OCI-M1 (cell line): ENCODE measurements at regions not wholly inside any gene's neighbourhood (a gene's known extent, or its start where the extent isn't known, plus 50 kb on each side); places are given as distances from the start of the nearest gene placed in this dataset.
A peak's percentile ranks its signal among the peaks of the same experiment; 100 is the strongest.
"Not testable (repeated sequence)": the region's sequence is repeated elsewhere in the genome, so short reads cannot be mapped to it uniquely, and the experiment has no call there.

Experiments used
- DNase-seq: peaks from one replicate; lab custom pipeline; 2025; lab: John Stamatoyannopoulos, UW

DNA sequence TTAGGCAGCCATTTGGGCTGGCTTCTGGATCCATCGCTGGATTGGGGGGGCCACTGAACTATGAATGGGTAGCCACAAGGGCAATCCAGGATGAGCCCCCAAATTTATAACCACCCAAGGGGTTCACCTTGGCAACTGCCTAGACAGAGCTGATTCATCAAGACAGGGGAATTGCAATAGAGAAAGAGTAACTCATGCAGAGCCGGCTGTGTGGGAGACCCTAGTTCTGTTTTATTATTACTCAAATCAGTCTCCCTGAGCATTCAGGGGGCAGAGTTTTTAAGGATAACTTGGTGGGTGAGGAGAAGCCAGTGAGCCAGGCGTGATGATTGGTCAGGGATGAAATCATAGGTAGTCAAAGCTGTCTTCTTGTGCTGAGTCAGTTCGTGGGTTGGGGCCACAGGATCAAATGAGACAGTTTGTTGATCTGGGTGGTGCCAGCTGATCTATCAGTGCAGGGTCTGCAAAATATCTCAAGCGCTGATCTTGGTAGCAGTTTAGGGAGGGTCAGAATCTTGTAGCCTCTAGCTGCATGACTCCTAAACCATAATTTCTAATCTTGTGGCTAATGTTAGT, 57.9 kb downstream of the DNAJB9 start:
- no peak for DNase-seq

GRCh38 chr7:108628678-108629077, 59.0 kb downstream of the DNAJB9 start:
- DNase-seq: no peak

DNA sequence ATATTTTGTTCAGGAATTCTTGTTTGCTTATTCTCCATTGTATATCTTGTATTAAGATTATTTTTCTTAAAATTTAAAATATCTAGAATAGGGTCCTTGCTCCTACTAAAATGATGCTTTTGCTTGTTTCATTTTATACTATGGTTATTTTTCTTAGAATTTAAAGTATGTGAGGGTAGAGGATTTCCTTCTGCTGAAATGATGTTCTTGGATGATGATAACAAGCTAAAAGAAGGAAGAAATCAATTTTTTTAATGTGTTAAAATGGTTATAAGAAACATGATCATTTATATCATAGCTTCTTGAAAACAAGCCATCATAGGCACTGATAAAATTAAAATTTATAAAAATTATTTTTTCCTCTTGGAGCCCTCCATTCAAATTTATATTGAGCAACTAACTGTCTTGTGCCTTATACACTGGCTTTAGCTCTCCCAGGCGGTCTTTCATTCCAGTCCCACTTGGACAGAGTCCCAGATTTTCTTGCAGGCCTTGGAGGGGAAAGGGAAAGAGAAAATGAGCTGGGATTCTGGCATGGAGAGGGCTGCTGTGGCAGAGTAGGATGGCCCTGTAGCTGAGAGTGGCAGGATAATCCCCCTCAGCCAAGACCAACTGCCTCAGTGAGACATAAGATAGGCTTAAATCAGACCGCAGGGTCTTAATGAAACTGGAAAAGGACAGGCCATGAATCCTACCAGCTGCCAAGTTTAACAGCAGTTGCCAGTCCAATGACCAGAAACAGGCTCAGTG, 60.2 kb downstream of the DNAJB9 start:
- no peak for DNase-seq

DNA sequence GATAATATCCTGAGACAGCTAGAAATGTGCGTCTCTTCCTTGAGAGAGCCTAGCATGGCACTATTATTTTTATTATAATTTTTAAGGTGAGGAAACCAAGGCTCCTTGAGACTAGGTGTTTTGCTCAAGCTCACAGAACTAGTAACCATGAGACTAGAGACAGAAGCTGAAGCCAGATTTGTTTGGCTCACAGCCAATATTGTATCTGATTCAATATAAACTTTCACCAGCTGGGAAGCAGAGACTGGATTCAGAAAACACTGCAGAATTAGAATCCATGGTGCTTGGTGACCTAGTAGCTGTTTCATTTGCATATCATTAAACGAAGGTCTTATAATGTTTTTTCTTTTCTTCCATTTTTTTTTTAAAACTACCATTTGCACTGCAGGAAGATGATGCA, 64.4 kb downstream of the DNAJB9 start:
- no peak for DNase-seq

- no peak for DNase-seq
Observed at GRCh38 chr7:108634535-108634934, 64.9 kb downstream of the DNAJB9 start.

GRCh38 chr7:108637049-108637621, 67.5 kb downstream of the DNAJB9 start:
- DNase-seq: no peak

- DNase-seq: no peak
Observed at GRCh38 chr7:108642126-108642525, 72.5 kb downstream of the DNAJB9 start.

- no peak for DNase-seq
Observed at GRCh38 chr7:108643136-108643535, 73.5 kb downstream of the DNAJB9 start.

GRCh38 chr7:108648989-108649388, 79.3 kb downstream of the DNAJB9 start:
- no peak for DNase-seq

DNA sequence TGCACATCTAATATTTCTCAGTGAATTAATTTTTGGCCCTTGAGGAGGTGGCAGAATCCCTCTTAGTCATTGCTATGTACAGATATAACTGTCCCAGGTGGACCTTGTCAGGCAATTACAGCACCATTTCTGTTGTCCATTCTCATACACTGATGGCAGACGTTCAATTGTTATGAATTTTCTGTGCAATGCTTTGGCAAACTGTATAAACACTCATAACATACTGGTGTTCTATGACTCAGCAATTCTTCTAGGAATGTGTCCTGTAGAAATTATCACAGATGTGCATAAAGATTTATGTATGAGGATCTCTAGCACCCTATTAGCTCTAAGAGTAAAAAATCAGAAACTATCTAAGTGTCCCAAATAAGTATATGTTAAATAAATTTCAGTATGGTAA, 80.8 kb downstream of the DNAJB9 start:
- no peak for DNase-seq

DNA sequence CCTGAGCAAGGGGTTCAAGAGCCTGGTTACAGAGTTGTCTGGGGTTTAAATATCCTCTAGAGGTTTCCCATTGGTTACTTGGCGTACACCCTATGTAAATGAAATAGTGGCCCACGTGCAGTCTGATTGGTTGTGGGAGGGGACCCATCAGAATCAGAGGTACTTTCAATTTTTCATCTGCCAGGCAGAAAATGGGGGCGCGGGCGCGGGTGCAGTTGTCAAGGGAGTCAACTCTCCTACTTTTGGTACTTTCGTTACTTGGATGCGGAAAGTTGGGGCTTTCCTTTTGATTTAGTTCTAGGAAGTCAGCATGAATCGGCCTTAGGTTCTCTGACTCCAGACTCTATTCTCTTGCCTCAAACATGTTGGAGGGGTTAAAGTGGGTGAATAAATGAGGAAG, 83.2 kb downstream of the DNAJB9 start:
- DNase-seq: no peak

DNA sequence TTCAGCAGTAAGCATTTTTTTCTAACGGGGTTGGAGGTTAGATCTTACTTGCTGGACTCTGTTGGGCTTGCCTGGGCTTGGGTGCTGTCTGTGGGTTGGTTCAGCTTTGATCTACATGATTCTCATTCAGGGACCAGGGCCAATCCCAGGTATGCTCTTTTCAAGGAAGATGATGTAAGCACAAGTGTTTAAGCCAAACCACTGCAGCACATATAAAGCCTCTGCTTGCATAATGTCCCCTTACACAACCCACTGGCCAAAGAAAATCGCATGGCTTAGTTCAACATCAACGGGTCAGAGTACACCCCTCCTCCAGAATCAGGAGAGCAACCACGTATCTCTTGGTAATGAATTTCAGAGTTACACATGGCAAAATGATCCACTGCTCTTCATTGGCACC, 83.9 kb downstream of the DNAJB9 start:
- no peak for DNase-seq

GRCh38 chr7:108657140-108657726, 87.6 kb downstream of the DNAJB9 start:
- not testable (repeated sequence) for DNase-seq

GRCh38 chr7:108659261-108659660, 89.6 kb downstream of the DNAJB9 start:
- no peak for DNase-seq

DNA sequence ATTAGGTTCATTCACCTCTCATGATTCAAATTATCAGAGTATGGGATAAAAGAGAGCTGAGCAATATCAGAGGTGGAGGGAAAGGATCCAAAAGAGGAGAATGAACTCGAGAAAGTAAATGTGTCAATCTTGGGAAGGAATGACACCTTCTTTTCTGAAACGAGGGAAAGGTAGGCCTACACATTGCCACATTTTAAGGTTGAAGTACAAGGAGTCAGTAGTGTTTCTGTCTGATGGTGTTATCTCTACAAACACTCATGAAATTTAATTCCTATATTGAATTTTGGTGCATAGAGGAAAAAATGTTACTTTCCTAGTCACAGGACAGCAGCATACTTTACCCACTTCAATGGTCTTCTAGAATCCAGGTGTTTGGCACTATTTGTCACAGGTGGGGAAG, 90.2 kb downstream of the DNAJB9 start:
- DNase-seq: no peak

GRCh38 chr7:108660465-108660864, 90.8 kb downstream of the DNAJB9 start:
- DNase-seq: peak; percentile 7

DNA sequence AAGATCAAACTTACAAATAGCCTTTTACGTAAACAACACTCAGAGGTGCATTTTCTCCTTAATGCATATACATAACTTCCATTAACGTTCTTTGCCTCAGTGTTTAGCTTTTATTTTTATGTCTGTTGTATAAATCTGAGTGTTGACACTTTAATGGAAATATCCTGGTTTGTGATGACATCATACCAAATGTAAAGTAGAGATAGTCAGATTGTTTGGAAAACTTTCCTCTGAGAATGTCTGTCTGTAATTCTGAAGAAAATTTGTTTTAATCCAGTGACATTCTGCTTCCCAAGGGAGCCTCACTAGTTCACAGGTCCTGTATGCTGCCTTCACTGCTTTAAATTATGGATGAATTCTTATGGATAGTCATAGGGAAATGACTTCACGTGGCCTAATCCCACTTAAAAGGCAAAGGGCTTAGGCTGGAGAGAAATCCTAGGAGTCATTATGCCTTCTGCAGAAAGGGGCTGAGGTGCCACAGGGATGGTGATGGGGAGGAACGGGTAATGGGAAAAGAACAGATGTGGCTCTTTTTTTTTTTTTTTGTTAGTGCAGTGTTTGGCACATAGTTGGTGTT, 93.2 kb downstream of the DNAJB9 start:
- DNase-seq: no peak

DNA sequence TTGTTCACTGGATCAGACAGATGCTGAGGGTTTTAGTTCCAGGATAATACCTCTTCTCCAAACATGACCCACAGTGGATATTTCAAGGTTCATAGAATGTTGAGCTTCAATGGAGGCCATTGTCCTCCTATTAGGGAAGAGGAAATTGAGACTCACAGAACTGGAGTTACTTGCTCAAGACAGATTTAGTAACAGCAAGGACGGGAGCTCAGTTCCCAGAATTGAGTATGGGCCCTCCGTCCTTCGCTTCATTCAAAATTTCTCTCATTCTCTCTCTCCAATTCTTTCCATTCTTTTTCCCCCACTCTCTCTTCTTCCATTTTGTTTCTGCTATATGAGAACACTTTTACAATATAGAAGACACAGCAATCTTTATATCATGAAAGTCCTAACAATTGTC, 94.0 kb downstream of the DNAJB9 start:
- no peak for DNase-seq

DNA sequence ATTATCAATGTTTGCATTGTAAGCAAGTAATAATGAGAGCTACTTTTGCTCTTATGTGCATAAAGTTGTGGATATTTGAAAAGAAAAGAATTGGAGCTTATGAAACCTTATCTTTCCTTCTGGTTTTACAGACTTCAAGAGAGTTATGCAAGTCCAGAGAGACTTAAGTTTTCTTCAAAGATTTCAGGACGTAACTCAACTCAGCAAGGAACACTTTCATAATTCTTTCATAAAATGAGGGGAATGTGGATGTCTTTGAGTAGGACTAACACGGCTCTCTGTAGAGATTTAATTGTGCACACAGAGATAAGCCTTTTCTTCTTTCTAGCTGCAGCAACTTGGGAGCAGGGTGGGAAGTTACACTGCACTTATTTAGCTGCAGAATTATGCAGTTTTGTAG, 97.5 kb downstream of the DNAJB9 start:
- DNase-seq: no peak

- DNase-seq: no peak
Observed at GRCh38 chr7:108669958-108670357, 100.3 kb downstream of the DNAJB9 start.

- not testable (repeated sequence) for DNase-seq
Observed at GRCh38 chr7:108673699-108674098, 104.0 kb downstream of the DNAJB9 start.

DNA sequence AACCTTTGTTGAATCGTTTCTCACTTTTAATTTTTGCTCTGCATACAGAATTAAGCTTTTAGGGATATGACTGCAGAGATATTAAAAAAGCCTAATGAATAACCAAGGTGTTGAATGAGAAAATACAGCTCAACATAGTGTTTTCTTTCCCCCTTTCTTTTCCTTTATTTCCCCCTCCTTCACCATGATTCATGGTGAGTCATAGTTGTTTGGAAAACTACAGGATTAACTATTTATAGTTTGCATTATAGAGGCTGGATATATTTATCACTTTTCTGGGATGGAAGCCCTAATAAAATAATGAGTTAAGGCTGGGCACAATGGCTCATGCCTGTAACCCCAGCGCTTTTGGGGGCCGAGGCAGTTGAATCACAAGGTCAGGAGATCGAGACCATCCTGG, 115.0 kb downstream of the DNAJB9 start:
- no peak for DNase-seq

- no peak for DNase-seq
Observed at GRCh38 chr7:108686494-108686893, 116.8 kb downstream of the DNAJB9 start.
